Brain microvascular endothelial cell (primary cell): ENCODE measurements at regions not wholly inside any gene's neighbourhood (a gene's known extent, or its start where the extent isn't known, plus 50 kb on each side); places are given as distances from the start of the nearest gene placed in this dataset.
"Not testable (repeated sequence)": the region's sequence is repeated elsewhere in the genome, so short reads cannot be mapped to it uniquely, and the experiment has no call there.

Experiments used
- DNase-seq: peaks from one replicate; pipeline ENCODE4 v3.0.0-alpha.2; 2020
- H3K27ac ChIP-seq: fragments of 250-450 bp; sonication (Bioruptor Pico); 2 replicates; pipeline ENCODE4 v1.5.1; 2020; ENCODE audit warnings: mild to moderate bottlenecking, moderate library complexity
- H3K27me3 ChIP-seq: fragments of 250-450 bp; sonication (Bioruptor Pico); replicated peaks from 2 replicates; pipeline ENCODE4 v1.5.1; 2020; ENCODE audit warnings: mild to moderate bottlenecking
- H3K36me3 ChIP-seq: fragments of 250-450 bp; sonication (Bioruptor Pico); replicated peaks from 2 replicates; pipeline ENCODE4 v1.5.1; 2020; ENCODE audit warnings: mild to moderate bottlenecking
- H3K4me3 ChIP-seq: 2 replicates; pipeline ENCODE4 v1.5.1; 2011; ENCODE audit warnings: low read depth, mild to moderate bottlenecking, control low read depth, low read length, moderate library complexity
- in situ Hi-C: cut with HindIII; loops from 2 replicates; pipeline ENCODE4 v1.10.0; 2017; ENCODE audit warnings: low sequenced_read_pairs, low pct_ligation_motif_present
- TF ChIP-seq, protein P1 (sequence below): IDR thresholded peaks from 2 replicates; pipeline ENCODE4 v1.5.1; 2011; ENCODE audit warnings: low read depth, mild to moderate bottlenecking, moderate library complexity, low read length, control low read depth, inconsistent platforms; ENCODE audit errors: missing control alignments

DNA sequence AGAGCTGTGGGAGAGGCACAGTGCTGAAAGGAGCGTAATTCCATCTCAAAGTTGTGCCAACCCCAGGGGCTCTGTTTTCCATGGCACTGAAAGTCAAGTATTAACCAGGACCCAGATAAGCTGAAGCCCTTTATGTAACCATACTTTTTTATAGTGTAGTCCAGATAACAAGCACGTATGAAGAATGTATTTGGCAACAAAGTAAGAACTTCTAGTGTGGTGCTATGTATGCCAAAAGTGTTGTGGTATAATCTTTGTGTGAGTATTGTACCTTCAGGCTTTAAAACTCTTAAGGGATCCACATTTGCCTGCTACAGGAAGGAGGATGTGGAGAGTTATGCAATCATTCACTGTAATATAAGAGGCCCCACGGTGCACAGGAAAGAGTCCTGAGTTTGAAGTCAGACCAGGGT is 129.4 kb downstream of the IBTK start:
- Histone ChIP-seq H3K36me3 (no peaks in the 10 kb centered on the region), H3K27ac (no peak overlapping the region), H3K27me3 (no peaks in the 10 kb centered on the region), H3K4me3 (no peak overlapping the region)
- TF ChIP-seq, protein P1, sequence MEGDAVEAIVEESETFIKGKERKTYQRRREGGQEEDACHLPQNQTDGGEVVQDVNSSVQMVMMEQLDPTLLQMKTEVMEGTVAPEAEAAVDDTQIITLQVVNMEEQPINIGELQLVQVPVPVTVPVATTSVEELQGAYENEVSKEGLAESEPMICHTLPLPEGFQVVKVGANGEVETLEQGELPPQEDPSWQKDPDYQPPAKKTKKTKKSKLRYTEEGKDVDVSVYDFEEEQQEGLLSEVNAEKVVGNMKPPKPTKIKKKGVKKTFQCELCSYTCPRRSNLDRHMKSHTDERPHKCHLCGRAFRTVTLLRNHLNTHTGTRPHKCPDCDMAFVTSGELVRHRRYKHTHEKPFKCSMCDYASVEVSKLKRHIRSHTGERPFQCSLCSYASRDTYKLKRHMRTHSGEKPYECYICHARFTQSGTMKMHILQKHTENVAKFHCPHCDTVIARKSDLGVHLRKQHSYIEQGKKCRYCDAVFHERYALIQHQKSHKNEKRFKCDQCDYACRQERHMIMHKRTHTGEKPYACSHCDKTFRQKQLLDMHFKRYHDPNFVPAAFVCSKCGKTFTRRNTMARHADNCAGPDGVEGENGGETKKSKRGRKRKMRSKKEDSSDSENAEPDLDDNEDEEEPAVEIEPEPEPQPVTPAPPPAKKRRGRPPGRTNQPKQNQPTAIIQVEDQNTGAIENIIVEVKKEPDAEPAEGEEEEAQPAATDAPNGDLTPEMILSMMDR, result no peak
- in situ Hi-C loops, result no loop called here
- no peak for DNase-seq

DNA sequence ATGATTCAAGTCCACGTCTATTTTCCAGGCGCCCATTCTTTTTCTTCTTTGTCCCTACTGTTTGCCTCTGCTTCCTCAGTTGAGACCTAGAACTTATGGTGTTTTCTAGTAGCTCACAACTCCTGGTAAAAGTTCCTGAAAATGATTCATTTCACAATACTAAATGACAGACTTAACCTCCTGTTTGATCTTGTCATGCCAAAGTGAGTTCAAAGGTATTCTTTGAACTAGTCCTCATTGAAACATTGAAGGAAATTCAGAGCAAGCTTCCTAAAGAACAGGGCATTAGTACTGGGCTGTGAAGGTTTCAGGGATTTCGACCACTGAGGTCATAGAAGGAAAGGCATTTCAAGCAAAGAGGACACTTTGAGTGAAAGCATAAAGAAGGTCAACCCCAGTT is 132.8 kb downstream of the IBTK start:
- Histone ChIP-seq H3K4me3 (no peak overlapping the region), H3K27me3 (no peaks in the 10 kb centered on the region), H3K27ac (no peak overlapping the region), H3K36me3 (no peaks in the 10 kb centered on the region)
- TF ChIP-seq, protein P1, result no peak
- in situ Hi-C loops, result no loop called here
- DNase-seq, result no peak

DNA sequence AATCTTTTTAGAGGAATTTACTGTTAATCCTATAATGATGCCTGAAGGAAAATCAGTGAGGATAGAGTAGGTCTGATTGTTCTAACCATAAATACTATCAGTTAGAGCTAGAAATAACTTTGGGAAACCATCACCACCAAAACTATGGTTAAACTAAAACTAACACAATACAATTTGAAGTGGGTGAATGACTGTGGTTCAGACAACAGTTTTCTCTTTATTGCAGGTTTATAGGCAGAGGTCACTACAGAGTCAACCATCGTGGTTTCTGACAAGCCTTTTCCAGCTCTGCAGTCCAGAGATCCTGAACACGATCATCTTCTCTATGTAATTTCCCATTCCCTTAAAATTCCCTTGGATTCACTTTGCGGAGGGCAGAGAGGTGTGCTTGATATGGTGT is 134.3 kb downstream of the IBTK start:
- Histone ChIP-seq H3K27me3 (no peaks in the 10 kb centered on the region), H3K36me3 (no peaks in the 10 kb centered on the region), H3K4me3 (no peak overlapping the region), H3K27ac (no peak overlapping the region)
- no peak for DNase-seq
- in situ Hi-C loops, result no loop called here
- TF ChIP-seq, protein P1, result no peak

DNA sequence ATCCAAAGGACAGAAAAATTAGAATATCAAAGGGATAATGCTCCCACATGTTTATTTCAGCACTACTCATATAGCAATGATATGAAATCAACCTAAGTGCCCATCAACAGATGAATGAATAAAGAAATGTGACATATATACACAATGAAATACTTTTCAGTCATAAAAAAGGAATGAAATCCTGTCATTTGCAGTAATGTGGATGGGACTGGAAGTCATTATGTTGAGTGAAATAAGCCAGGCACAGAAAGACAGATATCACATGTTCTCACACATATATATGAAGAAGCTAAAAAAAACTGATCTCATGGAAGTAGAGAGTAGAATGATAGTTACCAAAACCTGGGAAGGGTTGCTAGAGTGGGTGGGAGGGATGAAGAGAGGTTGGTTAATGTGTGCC is 135.7 kb downstream of the IBTK start:
- H3K27me3 ChIP-seq, result no peaks in the 10 kb centered on the region
- TF ChIP-seq, protein P1, result no peak
- no peak overlapping the region for H3K4me3 ChIP-seq
- no peak for DNase-seq
- H3K36me3 ChIP-seq, result no peaks in the 10 kb centered on the region
- no peak overlapping the region for H3K27ac ChIP-seq
- in situ Hi-C loops, result no loop called here

DNA sequence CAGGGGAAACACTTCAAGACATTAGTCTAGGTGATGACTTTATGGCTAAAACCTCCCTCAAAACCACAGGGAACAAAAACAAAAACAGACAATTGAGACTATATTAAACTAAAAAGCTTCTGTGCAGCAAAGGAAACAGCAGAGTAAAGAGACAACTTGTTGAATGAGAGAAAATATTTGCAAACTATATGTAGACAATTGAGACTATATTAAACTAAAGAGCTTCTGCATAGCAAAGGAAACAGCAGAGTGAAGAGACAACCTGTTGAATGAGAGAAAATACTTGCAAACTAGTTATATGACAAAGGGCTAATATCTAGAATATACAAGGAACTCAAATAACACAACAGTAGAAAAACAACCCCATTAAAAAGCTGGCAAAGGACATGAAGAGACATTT is 136.4 kb downstream of the IBTK start:
- Histone ChIP-seq H3K27ac (no peak overlapping the region), H3K27me3 (no peaks in the 10 kb centered on the region), H3K36me3 (no peaks in the 10 kb centered on the region), H3K4me3 (no peak overlapping the region)
- no peak for DNase-seq
- TF ChIP-seq, protein P1, result no peak
- in situ Hi-C loops, result no loop called here

DNA sequence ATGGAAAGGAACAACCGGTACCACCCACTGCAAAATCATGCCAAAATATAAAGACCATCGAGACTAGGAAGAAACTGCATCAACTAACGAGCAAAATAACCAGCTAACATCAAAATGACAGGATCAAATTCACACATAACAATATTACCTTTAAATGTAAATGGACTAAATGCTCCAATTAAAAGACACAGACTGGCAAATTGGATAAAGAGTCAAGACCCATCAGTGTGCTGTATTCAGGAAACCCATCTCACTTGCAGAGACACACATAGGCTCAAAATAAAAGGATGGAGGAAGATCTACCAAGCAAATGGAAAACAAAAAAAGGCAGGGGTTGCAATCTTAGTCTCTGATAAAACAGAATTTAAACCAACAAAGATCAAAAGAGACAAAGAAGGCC is 144.4 kb downstream of the IBTK start:
- DNase-seq, H3K4me3 ChIP-seq, in situ Hi-C loops, H3K27me3 ChIP-seq, H3K27ac ChIP-seq, H3K36me3 ChIP-seq: not testable (repeated sequence)

DNA sequence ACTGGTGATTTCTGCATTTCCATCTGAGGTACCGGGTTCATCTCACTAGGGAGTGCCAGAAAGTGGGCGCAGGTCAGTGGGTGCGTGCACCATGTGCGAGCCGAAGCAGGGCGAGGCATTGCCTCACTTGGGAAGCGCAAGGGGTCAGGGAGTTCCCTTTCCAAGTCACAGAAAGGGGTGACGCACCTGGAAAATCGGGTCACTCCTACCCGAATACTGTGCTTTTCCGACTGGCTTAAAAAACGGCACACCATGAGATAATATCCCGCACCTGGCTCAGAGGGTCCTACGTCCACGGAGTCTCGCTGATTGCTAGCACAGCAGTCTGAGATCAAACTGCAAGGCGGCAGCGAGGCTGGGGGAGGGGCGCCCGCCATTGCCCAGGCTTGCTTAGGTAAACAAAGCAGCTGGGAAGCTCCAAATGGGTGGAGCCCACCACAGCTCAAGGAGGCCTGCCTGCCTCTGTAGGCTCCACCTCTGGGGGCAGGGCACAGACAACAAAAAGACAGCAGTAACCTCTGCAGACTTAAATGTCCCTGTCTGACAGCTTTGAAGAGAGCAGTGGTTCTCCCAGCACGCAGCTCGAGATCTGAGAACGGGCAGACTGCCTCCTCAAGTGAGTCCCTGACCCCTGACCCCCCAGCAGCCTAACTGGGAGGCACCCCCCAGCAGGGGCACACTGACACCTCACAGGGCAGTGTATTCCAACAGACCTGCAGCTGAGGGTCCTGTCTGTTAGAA is 146.0 kb downstream of the IBTK start:
- H3K36me3 ChIP-seq, H3K4me3 ChIP-seq, H3K27ac ChIP-seq, H3K27me3 ChIP-seq, in situ Hi-C loops, DNase-seq: not testable (repeated sequence)

DNA sequence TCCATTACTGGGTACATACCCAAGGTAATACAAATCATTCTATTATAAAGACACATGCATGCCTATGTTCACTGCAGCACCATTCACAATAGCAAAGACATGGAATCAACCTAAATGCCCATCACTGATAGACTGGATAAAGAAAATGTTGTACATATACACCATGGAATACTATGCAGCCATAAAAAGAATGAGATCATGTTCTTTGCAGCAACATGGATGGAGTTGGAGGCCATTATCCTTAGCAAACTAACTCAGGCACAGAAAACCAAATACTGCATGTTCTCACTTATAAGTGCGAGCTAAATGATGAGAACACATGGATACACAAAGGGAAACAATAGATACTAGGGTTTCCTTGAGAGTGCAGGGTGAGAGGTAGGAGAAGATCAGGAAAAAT is 146.8 kb downstream of the IBTK start:
- DNase-seq, in situ Hi-C loops, H3K27ac ChIP-seq, H3K36me3 ChIP-seq, H3K27me3 ChIP-seq, H3K4me3 ChIP-seq: not testable (repeated sequence)
